T-cell (primary cell): ENCODE measurements at regions not wholly inside any gene's neighbourhood (a gene's known extent, or its start where the extent isn't known, plus 50 kb on each side); places are given as distances from the start of the nearest gene placed in this dataset.

ENCODE experiments used
- ATAC-seq, 4 experiments: fragments of 200-7000 bp in 3 of 4; fragments of 150-1000 bp in 1 of 4; cut with Tn5 transposase; replicated peaks in 1 of 4; 1 replicate in 3 of 4; 2 replicates in 1 of 4; pipeline ENCODE4 v1.10.0; 2021; ENCODE audit warnings: moderate library complexity in 3 of 4, mild to moderate bottlenecking in 2 of 4, moderate number of reproducible peaks in 1 of 4
- CTCF ChIA-PET, 2 donors: fragments of 300-600 bp; sonication (Branson Sonifier 250); formaldehyde crosslinking; loops; one replicate each; lab custom pipeline; 2022; ENCODE audit warnings: antibody characterized with exemption in 2 of 2; lab: Charles Lee
- POLR2A ChIA-PET, 2 donors: fragments of 300-600 bp; sonication (Branson Sonifier 250); formaldehyde crosslinking; loops; one replicate each; lab custom pipeline; 2022; ENCODE audit warnings: antibody characterized with exemption in 2 of 2; lab: Charles Lee
- DNase-seq, 35 experiments: peaks; one replicate each; pipeline versions ENCODE4 v3.0.0 to v3.0.0-alpha.2; 2013 to 2023
- H3K27ac ChIP-seq: one replicate; pipeline ENCODE4 v1.5.1; 2013; ENCODE audit warnings: low read length
- H3K27me3 ChIP-seq, 2 experiments: replicated peaks in 1 of 2; 1 replicate in 1 of 2; 2 replicates in 1 of 2; pipeline versions ENCODE4 v1.6.1 to v1.7.0; 2013; ENCODE audit warnings: low read length in 1 of 2, mixed read lengths in 1 of 2; ENCODE audit not compliant: control insufficient read depth in 2 of 2, insufficient read depth in 2 of 2; ENCODE audit errors: extremely low read depth in 1 of 2
- H3K36me3 ChIP-seq, 2 donors: 1 replicate in 1 of 2; 2 replicates in 1 of 2; pipeline versions ENCODE4 v1.6.1 to v1.7.0; 2013; ENCODE audit warnings: low read length in 1 of 2; ENCODE audit not compliant: control insufficient read depth in 2 of 2, insufficient read depth in 1 of 2; ENCODE audit errors: extremely low read depth in 1 of 2
- H3K4me1 ChIP-seq, 2 experiments: 1 replicate in 1 of 2; 2 replicates in 1 of 2; pipeline versions ENCODE4 v1.6.1 to v1.7.0; 2013; ENCODE audit warnings: low read length in 2 of 2, mixed read lengths in 1 of 2; ENCODE audit not compliant: insufficient read depth in 2 of 2, control insufficient read depth in 1 of 2; ENCODE audit errors: extremely low read depth in 1 of 2
- H3K4me3 ChIP-seq, 2 donors: 1 replicate in 1 of 2; 2 replicates in 1 of 2; pipeline versions ENCODE4 v1.5.1 to v1.7.0; 2013; ENCODE audit warnings: mild to moderate bottlenecking in 2 of 2, low read length in 1 of 2, moderate library complexity in 1 of 2; ENCODE audit not compliant: control insufficient read depth in 1 of 2; ENCODE audit errors: extremely low read depth in 1 of 2
- H3K9me3 ChIP-seq: 2 replicates; pipeline ENCODE4 v1.7.0; 2013
- H3K27ac Mint-ChIP-seq, 2 donors: one replicate each; pipeline ENCODE4 v1.8.0; 2020 to 2021; ENCODE audit warnings: mild to moderate bottlenecking in 2 of 2, mixed read lengths in 2 of 2
- H3K27me3 Mint-ChIP-seq, 2 donors: one replicate each; pipeline ENCODE4 v1.8.0; 2021 to 2022; ENCODE audit warnings: mixed read lengths in 2 of 2
- H3K36me3 Mint-ChIP-seq: one replicate; pipeline ENCODE4 v1.8.0; 2021; ENCODE audit warnings: mixed read lengths
- H3K4me1 Mint-ChIP-seq, 3 donors: one replicate each; pipeline ENCODE4 v1.8.0; 2020 to 2022; ENCODE audit warnings: mixed read lengths in 3 of 3, mild to moderate bottlenecking in 1 of 3
- H3K4me3 Mint-ChIP-seq, 3 donors: one replicate each; pipeline ENCODE4 v1.8.0; 2020 to 2022; ENCODE audit warnings: mild to moderate bottlenecking in 3 of 3, mixed read lengths in 3 of 3, moderate library complexity in 3 of 3
- H3K9me3 Mint-ChIP-seq, 3 donors: one replicate each; pipeline ENCODE4 v1.8.0; 2020 to 2022; ENCODE audit warnings: mixed read lengths in 3 of 3
- WGBS: methylation state at CpG from one replicate; pipeline ENCODE4 v1.1.5; 2013; ENCODE audit warnings: missing lambda C conversion rate; ENCODE audit not compliant: insufficient coverage; 5-methylcytosine and 5-hydroxymethylcytosine counted together

GRCh38 chr9:13974891-13975290 is 339.1 kb downstream of the NFIB start:
- Histone ChIP-seq H3K4me3 (no peak overlapping the region), H3K9me3 (no peaks in the 10 kb centered on the region), H3K27me3 (no peaks in the 10 kb centered on the region), H3K4me1 (no peaks in the 10 kb centered on the region), H3K27ac (no peak overlapping the region), H3K36me3 (no peaks in the 10 kb centered on the region)
- Mint-ChIP-seq H3K27ac (no peak overlapping the region), H3K4me1 (no peaks in the 10 kb centered on the region), H3K36me3 (no peaks in the 10 kb centered on the region), H3K27me3 (peaks cover 0 to 2% of the 10 kb centered on the region in 2 donors), H3K4me3 (no peak overlapping the region), H3K9me3 (peaks cover 3 to 6% (median 5%) of the 10 kb centered on the region in 3 donors)
- no CpG with 5 or more reads among the region's 4 CpGs for WGBS
- ChIA-PET POLR2A (no interaction called here), CTCF (no interaction called here)
- DNase-seq (no peak), ATAC-seq (no peak)

- Histone ChIP-seq H3K27me3 (no peaks in the 10 kb centered on the region), H3K36me3 (no peaks in the 10 kb centered on the region), H3K4me3 (no peak overlapping the region), H3K4me1 (no peaks in the 10 kb centered on the region), H3K9me3 (no peaks in the 10 kb centered on the region), H3K27ac (no peak overlapping the region)
- H3K36me3 Mint-ChIP-seq: no peaks in the 10 kb centered on the region
- H3K9me3 Mint-ChIP-seq: peaks cover 0 to 9% (median 3%) of the 10 kb centered on the region in 3 donors
- DNase-seq (no peak), ATAC-seq (no peak)
- ChIA-PET POLR2A (no interaction called here), CTCF (no interaction called here)
- no peak overlapping the region for H3K4me3 Mint-ChIP-seq
- no peaks in the 10 kb centered on the region for H3K27me3 Mint-ChIP-seq
- H3K4me1 Mint-ChIP-seq: no peaks in the 10 kb centered on the region
- H3K27ac Mint-ChIP-seq: no peak overlapping the region
- WGBS: 80% methylated on average over 3 of the region's 10 CpGs
Measured at GRCh38 chr9:13971966-13972655, 341.8 kb downstream of the NFIB start.

GRCh38 chr9:13971415-13971814 is 342.5 kb downstream of the NFIB start:
- no peak overlapping the region for H3K27ac Mint-ChIP-seq
- ATAC-seq (no peak), DNase-seq (no peak)
- no peaks in the 10 kb centered on the region for H3K4me1 Mint-ChIP-seq
- H3K36me3 ChIP-seq: no peaks in the 10 kb centered on the region
- ChIA-PET POLR2A (no interaction called here), CTCF (no interaction called here)
- no peaks in the 10 kb centered on the region for H3K36me3 Mint-ChIP-seq
- H3K4me1 ChIP-seq: no peaks in the 10 kb centered on the region
- WGBS: no CpG with 5 or more reads among the region's 4 CpGs
- H3K9me3 Mint-ChIP-seq: peaks cover 0 to 3% (median 3%) of the 10 kb centered on the region in 3 donors
- no peaks in the 10 kb centered on the region for H3K27me3 Mint-ChIP-seq
- no peaks in the 10 kb centered on the region for H3K27me3 ChIP-seq
- no peak overlapping the region for H3K4me3 Mint-ChIP-seq
- no peaks in the 10 kb centered on the region for H3K9me3 ChIP-seq
- no peak overlapping the region for H3K4me3 ChIP-seq
- H3K27ac ChIP-seq: no peak overlapping the region

- ATAC-seq (no peak), DNase-seq (no peak)
- Histone ChIP-seq H3K4me1 (no peaks in the 10 kb centered on the region), H3K27ac (no peak overlapping the region), H3K4me3 (no peak overlapping the region), H3K9me3 (no peaks in the 10 kb centered on the region), H3K36me3 (no peaks in the 10 kb centered on the region), H3K27me3 (no peaks in the 10 kb centered on the region)
- Mint-ChIP-seq H3K27ac (no peak overlapping the region), H3K9me3 (peaks cover 0 to 3% (median 3%) of the 10 kb centered on the region in 3 donors), H3K27me3 (no peaks in the 10 kb centered on the region), H3K4me3 (no peak overlapping the region), H3K4me1 (no peaks in the 10 kb centered on the region), H3K36me3 (no peaks in the 10 kb centered on the region)
- ChIA-PET CTCF (no interaction called here), POLR2A (no interaction called here)
- 58% methylated on average over 3 of the region's 3 CpGs for WGBS
Measured at GRCh38 chr9:13970426-13970825, 343.5 kb downstream of the NFIB start.

GRCh38 chr9:13970018-13970417 is 343.9 kb downstream of the NFIB start:
- H3K4me3 ChIP-seq: no peak overlapping the region
- no peaks in the 10 kb centered on the region for H3K27me3 ChIP-seq
- ChIA-PET POLR2A (no interaction called here), CTCF (no interaction called here)
- no peak for ATAC-seq
- Mint-ChIP-seq H3K27ac (no peak overlapping the region), H3K4me1 (no peaks in the 10 kb centered on the region), H3K4me3 (no peak overlapping the region), H3K9me3 (peaks cover 0 to 6% (median 3%) of the 10 kb centered on the region in 3 donors), H3K36me3 (no peaks in the 10 kb centered on the region), H3K27me3 (no peaks in the 10 kb centered on the region)
- WGBS: no CpG with 5 or more reads among the region's 4 CpGs
- H3K36me3 ChIP-seq: no peaks in the 10 kb centered on the region
- H3K4me1 ChIP-seq: no peaks in the 10 kb centered on the region
- no peaks in the 10 kb centered on the region for H3K9me3 ChIP-seq
- no peak overlapping the region for H3K27ac ChIP-seq
- no peak for DNase-seq

- no peaks in the 10 kb centered on the region for H3K4me1 ChIP-seq
- no peaks in the 10 kb centered on the region for H3K27me3 ChIP-seq
- no peaks in the 10 kb centered on the region for H3K27me3 Mint-ChIP-seq
- no peaks in the 10 kb centered on the region for H3K4me1 Mint-ChIP-seq
- H3K36me3 ChIP-seq: no peaks in the 10 kb centered on the region
- H3K4me3 ChIP-seq: no peak overlapping the region
- ATAC-seq (no peak), DNase-seq (no peak)
- H3K27ac ChIP-seq: no peak overlapping the region
- POLR2A ChIA-PET: no interaction called here
- no peaks in the 10 kb centered on the region for H3K9me3 ChIP-seq
- CTCF ChIA-PET: no interaction called here
- H3K9me3 Mint-ChIP-seq: peaks cover 3 to 7% (median 5%) of the 10 kb centered on the region in 3 donors
- WGBS: 25% methylated on average over 2 of the region's 4 CpGs
- H3K27ac Mint-ChIP-seq: no peak overlapping the region
- no peak overlapping the region for H3K4me3 Mint-ChIP-seq
- H3K36me3 Mint-ChIP-seq: no peaks in the 10 kb centered on the region
Measured at GRCh38 chr9:13967438-13967837, 346.5 kb downstream of the NFIB start.

GRCh38 chr9:13967011-13967410 is 346.9 kb downstream of the NFIB start:
- Mint-ChIP-seq H3K9me3 (peaks cover 3 to 7% (median 5%) of the 10 kb centered on the region in 3 donors), H3K36me3 (no peaks in the 10 kb centered on the region), H3K27ac (no peak overlapping the region), H3K27me3 (no peaks in the 10 kb centered on the region), H3K4me3 (no peak overlapping the region), H3K4me1 (no peaks in the 10 kb centered on the region)
- H3K4me3 ChIP-seq: no peak overlapping the region
- no peaks in the 10 kb centered on the region for H3K4me1 ChIP-seq
- no peaks in the 10 kb centered on the region for H3K27me3 ChIP-seq
- POLR2A ChIA-PET: no interaction called here
- no peaks in the 10 kb centered on the region for H3K9me3 ChIP-seq
- ATAC-seq: no peak
- no CpG with 5 or more reads among the region's 1 CpG for WGBS
- DNase-seq: no peak
- no peaks in the 10 kb centered on the region for H3K36me3 ChIP-seq
- no peak overlapping the region for H3K27ac ChIP-seq
- CTCF ChIA-PET: no interaction called here
